ENCODE measurements at regions not wholly inside any gene's neighbourhood (a gene's known extent, or its start where the extent isn't known, plus 50 kb on each side); places are given as distances from the start of the nearest gene placed in this dataset.
A peak's percentile ranks its signal among the peaks of the same experiment; 100 is the strongest.

GRCh38 chr1:110752941-110753725, 78.4 kb upstream of the KCNA3 start:
- Mint-ChIP-seq H3K4me1 (no peaks in the 10 kb centered on the region), H3K27ac (ENCODE audit: unreplicated experiment) (no peak overlapping the region), H3K4me3 (no peak overlapping the region), H3K27me3 (ENCODE audit: low read depth) (peaks cover 56% of the 10 kb centered on the region), H3K9me3 (no peaks in the 10 kb centered on the region), H3K36me3 (ENCODE audit: low read depth) (no peaks in the 10 kb centered on the region)
- DNase-seq (ENCODE audit: low read depth, low spot score): no peak
- no peak for TF ChIP-seq CTCF (conservative IDR thresholded peaks at IDR 0.05)

GRCh38 chr1:110750562-110750961, 75.8 kb upstream of the KCNA3 start:
- no peaks in the 10 kb centered on the region for H3K36me3 Mint-ChIP-seq (ENCODE audit: low read depth)
- no peak for TF ChIP-seq CTCF (conservative IDR thresholded peaks at IDR 0.05)
- DNase-seq (ENCODE audit: low read depth, low spot score): no peak
- no peaks in the 10 kb centered on the region for H3K4me1 Mint-ChIP-seq
- no peak overlapping the region for H3K4me3 Mint-ChIP-seq
- H3K9me3 Mint-ChIP-seq: no peaks in the 10 kb centered on the region
- peaks cover 44% of the 10 kb centered on the region for H3K27me3 Mint-ChIP-seq (ENCODE audit: low read depth)
- H3K27ac Mint-ChIP-seq (ENCODE audit: unreplicated experiment): no peak overlapping the region

GRCh38 chr1:110749960-110750359, 75.2 kb upstream of the KCNA3 start:
- H3K27me3 Mint-ChIP-seq (ENCODE audit: low read depth): peaks cover 46% of the 10 kb centered on the region
- H3K27ac Mint-ChIP-seq (ENCODE audit: unreplicated experiment): no peak overlapping the region

GRCh38 chr1:110746644-110747259, 72.0 kb upstream of the KCNA3 start:
- Mint-ChIP-seq H3K4me1 (no peaks in the 10 kb centered on the region), H3K9me3 (no peaks in the 10 kb centered on the region)

More at GRCh38 chr1:110749960-110750359, 75.2 kb upstream of the KCNA3 start:
- no peaks in the 10 kb centered on the region for H3K36me3 Mint-ChIP-seq (ENCODE audit: low read depth)
- no peaks in the 10 kb centered on the region for H3K9me3 Mint-ChIP-seq
- DNase-seq (ENCODE audit: low read depth, low spot score): no peak
- TF ChIP-seq CTCF (conservative IDR thresholded peaks at IDR 0.05): no peak
- H3K4me1 Mint-ChIP-seq: no peaks in the 10 kb centered on the region
- H3K4me3 Mint-ChIP-seq: no peak overlapping the region

GRCh38 chr1:110743397-110743796, 68.7 kb upstream of the KCNA3 start:
- Mint-ChIP-seq H3K4me3 (no peak overlapping the region), H3K36me3 (ENCODE audit: low read depth) (no peaks in the 10 kb centered on the region), H3K9me3 (no peaks in the 10 kb centered on the region), H3K4me1 (no peaks in the 10 kb centered on the region), H3K27ac (ENCODE audit: unreplicated experiment) (no peak overlapping the region), H3K27me3 (ENCODE audit: low read depth) (peaks cover 56% of the 10 kb centered on the region)
- no peak for DNase-seq (ENCODE audit: low read depth, low spot score)
- TF ChIP-seq CTCF (conservative IDR thresholded peaks at IDR 0.05): no peak

More at GRCh38 chr1:110746644-110747259, 72.0 kb upstream of the KCNA3 start:
- Mint-ChIP-seq H3K27ac (ENCODE audit: unreplicated experiment) (no peak overlapping the region), H3K27me3 (ENCODE audit: low read depth) (peaks cover 60% of the 10 kb centered on the region), H3K36me3 (ENCODE audit: low read depth) (no peaks in the 10 kb centered on the region), H3K4me3 (no peak overlapping the region)
- peak; percentile 67 for DNase-seq (ENCODE audit: low read depth, low spot score)
- TF ChIP-seq CTCF (conservative IDR thresholded peaks at IDR 0.05): no peak

Measured in neural crest cell (in vitro differentiated cells).